HepG2 (cell line): ENCODE measurements at regions not wholly inside any gene's neighbourhood (a gene's known extent, or its start where the extent isn't known, plus 50 kb on each side); places are given as distances from the start of the nearest gene placed in this dataset.

Experiments used
- GABPB1 ChIP-seq: IDR thresholded peaks from 2 replicates; pipeline ENCODE4 v1.6.1; 2016; ENCODE audit warnings: mild to moderate bottlenecking, missing genetic modification reagents, moderate library complexity, missing compliant biosample characterization
- SP2 ChIP-seq: sonication (generic); formaldehyde crosslinking; IDR thresholded peaks from 2 replicates; pipeline ENCODE4 v1.5.1; 2020; ENCODE audit warnings: mild to moderate bottlenecking, missing genetic modification reagents
- U2AF1 ChIP-seq: fragments of 200-400 bp; formaldehyde crosslinking; optimal IDR thresholded peaks from 2 replicates; pipeline ENCODE3; 2017; ENCODE audit warnings: mild to moderate bottlenecking, low read depth, low read length
- ZNF407 ChIP-seq: sonication (generic); formaldehyde crosslinking; IDR thresholded peaks from one replicate; pipeline ENCODE4 v1.5.1; 2020; ENCODE audit warnings: mild to moderate bottlenecking, missing genetic modification reagents; ENCODE audit errors: not compliant biosample characterization
- ZNF503 ChIP-seq: sonication (generic); formaldehyde crosslinking; IDR thresholded peaks from 2 replicates; pipeline ENCODE4 v1.4.0; 2020; ENCODE audit warnings: missing genetic modification reagents
- ZNF564 ChIP-seq: sonication (generic); formaldehyde crosslinking; IDR thresholded peaks from 2 replicates; pipeline ENCODE4 v1.8.1; 2023; ENCODE audit warnings: mild to moderate bottlenecking, missing genetic modification reagents
- ZNF576 ChIP-seq: sonication (generic); formaldehyde crosslinking; IDR thresholded peaks from 2 replicates; pipeline ENCODE4 v1.4.0; 2020; ENCODE audit warnings: mild to moderate bottlenecking, missing genetic modification reagents

- no peak for TF ChIP-seq ZNF407 (CRISPR knock-in tag)
- TF ChIP-seq GABPB1 (CRISPR knock-in tag) = no peak
- no peak for TF ChIP-seq U2AF1
- no peak for TF ChIP-seq ZNF564 (CRISPR knock-in tag)
- no peak for TF ChIP-seq ZNF576 (CRISPR knock-in tag)
- TF ChIP-seq ZNF503 = no peak
- TF ChIP-seq SP2 = no peak
Measured at GRCh38 chr2:122598784-122599183, 843.3 kb downstream of the TSN start (continued).
